H1 (cell line): ENCODE measurements at regions not wholly inside any gene's neighbourhood (a gene's known extent, or its start where the extent isn't known, plus 50 kb on each side); places are given as distances from the start of the nearest gene placed in this dataset.

Experiments
- CTCF ChIA-PET: fragments of 300-600 bp; sonication (Branson Sonifier 250); formaldehyde crosslinking; loops from one replicate; lab custom pipeline; 2021; ENCODE audit not compliant: partially characterized antibody; lab: Charles Lee
- POLR2A ChIA-PET: fragments of 300-600 bp; sonication (Branson Sonifier 250); formaldehyde crosslinking; loops from one replicate; lab custom pipeline; 2021; ENCODE audit warnings: inconsistent platforms; ENCODE audit not compliant: partially characterized antibody; lab: Charles Lee
- DNase-seq, 2 experiments: peaks; one replicate each; pipeline versions ENCODE4 v3.0.0 to v3.0.0-alpha.2; 2010 to 2022; ENCODE audit warnings: low spot score in 2 of 2, low read depth in 1 of 2, mixed read lengths in 1 of 2
- FAIRE-seq: peaks from 2 replicates; lab custom pipeline; 2011; peaks lifted over from hg19 to GRCh38; lab: Jason Lieb, UNC
- H2AFZ ChIP-seq: 2 replicates; pipeline ENCODE4 v1.8.1; 2012; ENCODE audit warnings: low read length, inconsistent platforms
- H2AK5ac ChIP-seq: 2 replicates; pipeline ENCODE4 v1.6.1; 2013; ENCODE audit warnings: low read depth, low read length
- H2BK120ac ChIP-seq: replicated peaks from 2 replicates; pipeline ENCODE3; 2013; ENCODE audit warnings: low read depth, low read length, inconsistent platforms
- H2BK12ac ChIP-seq: 2 replicates; pipeline ENCODE4 v1.6.1; 2013; ENCODE audit warnings: low read depth, low read length
- H2BK15ac ChIP-seq: 2 replicates; pipeline ENCODE4 v1.6.1; 2013; ENCODE audit warnings: low read length
- H2BK20ac ChIP-seq: 2 replicates; pipeline ENCODE4 v1.6.1; 2013; ENCODE audit warnings: low read length
- H2BK5ac ChIP-seq: 2 replicates; pipeline ENCODE4 v1.6.1; 2013; ENCODE audit warnings: low read depth, low read length
- H3K14ac ChIP-seq: 2 replicates; pipeline ENCODE4 v1.6.1; 2013; ENCODE audit warnings: inconsistent platforms; ENCODE audit not compliant: insufficient read length
- H3K18ac ChIP-seq: 2 replicates; pipeline ENCODE4 v1.6.1; 2013; ENCODE audit warnings: low read length; ENCODE audit errors: extremely low read depth
- H3K23ac ChIP-seq: 2 replicates; pipeline ENCODE4 v1.6.1; 2013; ENCODE audit warnings: inconsistent platforms; ENCODE audit not compliant: insufficient read length
- H3K23me2 ChIP-seq: 2 replicates; pipeline ENCODE4 v1.6.1; 2013; ENCODE audit warnings: low read depth, low read length
- H3K27ac ChIP-seq: 2 replicates; pipeline ENCODE4 v1.6.1; 2011; ENCODE audit warnings: low read depth, low read length, inconsistent platforms
- H3K27me3 ChIP-seq, 4 experiments: replicated peaks in 1 of 4; 1 replicate in 1 of 4; 2 replicates in 3 of 4; pipeline versions ENCODE4 v1.6.1 to v1.8.1; 2011 to 2013; ENCODE audit warnings: low read length in 3 of 4, mild to moderate bottlenecking in 3 of 4, inconsistent platforms in 2 of 4, mixed read lengths in 2 of 4, moderate library complexity in 1 of 4; ENCODE audit not compliant: control insufficient read depth in 3 of 4, insufficient read depth in 3 of 4; ENCODE audit errors: extremely low read depth in 1 of 4
- H3K36me3 ChIP-seq, 4 experiments: 2 replicates each; pipeline versions ENCODE4 v1.6.1 to v1.8.1; 2011 to 2013; ENCODE audit warnings: mild to moderate bottlenecking in 4 of 4, low read length in 3 of 4, moderate library complexity in 2 of 4, control low read depth in 1 of 4, inconsistent platforms in 1 of 4; ENCODE audit not compliant: insufficient read depth in 4 of 4, control insufficient read depth in 2 of 4
- H3K4ac ChIP-seq: replicated peaks from 2 replicates; pipeline ENCODE3; 2013; ENCODE audit warnings: low read length, low read depth, mixed read lengths, inconsistent platforms; ENCODE audit not compliant: insufficient read length
- H3K4me1 ChIP-seq, 4 experiments: replicated peaks in 1 of 4; 1 replicate in 1 of 4; 2 replicates in 3 of 4; pipeline versions ENCODE4 v1.6.1 to v1.8.1; 2011 to 2013; ENCODE audit warnings: low read length in 3 of 4, inconsistent platforms in 2 of 4, mixed read lengths in 1 of 4; ENCODE audit not compliant: insufficient read depth in 4 of 4, control insufficient read depth in 3 of 4
- H3K4me2 ChIP-seq, 2 experiments: 2 replicates each; pipeline versions ENCODE4 v1.6.1 to v1.8.1; 2011 to 2013; ENCODE audit warnings: low read depth in 2 of 2, low read length in 2 of 2, control low read depth in 1 of 2, inconsistent platforms in 1 of 2, mild to moderate bottlenecking in 1 of 2; ENCODE audit not compliant: insufficient read depth in 1 of 2
- H3K4me3 ChIP-seq, 4 experiments: fragments of 200-600, 300-600 bp in 1 of 4; sonication (generic), shearing (Covaris generic), sonication (Bioruptor Twin) in 1 of 4; 2 replicates each; pipeline versions ENCODE4 v1.5.1 to v1.8.1; 2011 to 2016; ENCODE audit warnings: low read length in 4 of 4, low read depth in 3 of 4, control low read depth in 2 of 4, inconsistent platforms in 2 of 4, mild to moderate bottlenecking in 2 of 4, mixed read lengths in 1 of 4, moderate library complexity in 1 of 4; ENCODE audit not compliant: insufficient read depth in 2 of 4; ENCODE audit errors: extremely low read depth in 1 of 4
- H3K56ac ChIP-seq: replicated peaks from 2 replicates; pipeline ENCODE3; 2013; ENCODE audit warnings: low read depth, mild to moderate bottlenecking, mixed read lengths, low read length, inconsistent platforms; ENCODE audit not compliant: insufficient read length
- H3K79me1 ChIP-seq: 2 replicates; pipeline ENCODE4 v1.6.1; 2013; ENCODE audit warnings: low read depth, low read length, control low read depth
- H3K79me2 ChIP-seq, 2 experiments: 2 replicates each; pipeline versions ENCODE4 v1.6.1 to v1.8.1; 2012 to 2013; ENCODE audit warnings: low read length in 2 of 2, mild to moderate bottlenecking in 2 of 2, inconsistent platforms in 1 of 2; ENCODE audit not compliant: insufficient read depth in 2 of 2, control insufficient read depth in 1 of 2
- H3K9ac ChIP-seq, 4 experiments: replicated peaks in 1 of 4; 1 replicate in 1 of 4; 2 replicates in 3 of 4; pipeline versions ENCODE4 v1.6.1 to v1.8.1; 2011 to 2013; ENCODE audit warnings: low read depth in 3 of 4, low read length in 3 of 4, control low read depth in 2 of 4, mild to moderate bottlenecking in 2 of 4, moderate library complexity in 2 of 4, inconsistent platforms in 1 of 4; ENCODE audit errors: extremely low read depth in 1 of 4
- H3K9me3 ChIP-seq, 2 experiments: 2 replicates each; pipeline versions ENCODE4 v1.6.1 to v1.8.1; 2012 to 2013; ENCODE audit warnings: mild to moderate bottlenecking in 2 of 2, moderate library complexity in 2 of 2, control low read depth in 1 of 2, inconsistent platforms in 1 of 2, low read depth in 1 of 2, low read length in 1 of 2, mixed read lengths in 1 of 2; ENCODE audit not compliant: insufficient read depth in 2 of 2
- H4K20me1 ChIP-seq, 2 experiments: replicated peaks in 1 of 2; 2 replicates each; pipeline versions ENCODE3 to v1.8.1; 2011 to 2013; ENCODE audit warnings: inconsistent platforms in 2 of 2, low read length in 2 of 2, mild to moderate bottlenecking in 1 of 2; ENCODE audit not compliant: insufficient read depth in 2 of 2, control insufficient read depth in 1 of 2
- H4K5ac ChIP-seq: 2 replicates; pipeline ENCODE4 v1.6.1; 2013; ENCODE audit warnings: low read length, low read depth, mixed read lengths, inconsistent platforms; ENCODE audit not compliant: insufficient read length
- H4K8ac ChIP-seq: 2 replicates; pipeline ENCODE4 v1.8.0; 2013; ENCODE audit warnings: mild to moderate bottlenecking, moderate library complexity, low read length, inconsistent platforms; ENCODE audit not compliant: insufficient read depth; ENCODE audit errors: extremely low read depth
- H4K91ac ChIP-seq: replicated peaks from 2 replicates; pipeline ENCODE3; 2013; ENCODE audit warnings: low read length, mixed read lengths, inconsistent platforms; ENCODE audit not compliant: insufficient read length
- RAD21 ChIP-seq, 2 experiments: IDR thresholded peaks in 1 of 2; conservative IDR thresholded peaks in 1 of 2; 2 replicates each; pipeline ENCODE4 v1.6.1; 2011; ENCODE audit warnings: low read depth in 2 of 2, low read length in 2 of 2, improper control_type of control experiment in 1 of 2, inconsistent platforms in 1 of 2, mild to moderate bottlenecking in 1 of 2, moderate library complexity in 1 of 2
- SP1 ChIP-seq: IDR thresholded peaks from 2 replicates; pipeline ENCODE4 v1.6.1; 2011; ENCODE audit warnings: low read depth, low read length
- TEAD4 ChIP-seq: IDR thresholded peaks from 2 replicates; pipeline ENCODE4 v1.6.1; 2012; ENCODE audit warnings: low read depth, low read length, inconsistent platforms, mixed read lengths
- WGBS, 2 experiments: shearing (Covaris generic) in 1 of 2; methylation state at CpG; one replicate each; pipeline versions ENCODE4 v1.1.6 to v1.1.7; 2013 to 2015; ENCODE audit warnings: low lambda C conversion rate in 2 of 2, mixed read lengths in 2 of 2, inconsistent platforms in 1 of 2, low coverage in 1 of 2, missing lambda C conversion rate in 1 of 2; ENCODE audit not compliant: insufficient replicate concordance in 2 of 2, insufficient coverage in 1 of 2, insufficient read length in 1 of 2; ENCODE audit errors: extremely low coverage in 1 of 2, missing lambda C conversion rate in 1 of 2; 5-methylcytosine and 5-hydroxymethylcytosine counted together

GRCh38 chr4:126956184-126956897 is 676.4 kb upstream of the INTU start:
- ChIA-PET POLR2A (interaction anchor here (0.6 kb wide), 1 partner anchor 54 kb away, joined by 4 read pairs; no protein-coding TSS in a partner anchor), CTCF (interaction anchor here (0.6 kb wide), 1 partner anchor 25 kb away, joined by 3 read pairs; no protein-coding TSS in a partner anchor)
- FAIRE-seq, result no peak
- Histone ChIP-seq H4K91ac (no peak overlapping the region), H2BK15ac (peak overlapping the region; percentile 46; the same call in 1 of the 2 replicates), H3K23ac (no peak overlapping the region), H2BK12ac (peak overlapping the region; percentile 14; the same call in 1 of the 2 replicates), H3K18ac (no peak overlapping the region), H3K36me3 (no peaks in the 10 kb centered on the region), H3K4me1 (peaks cover 0 to 3% (median under 1%) of the 10 kb centered on the region in 4 experiments; a peak in 1 of 7 replicates), H3K79me1 (no peaks in the 10 kb centered on the region), H2BK20ac (no peak overlapping the region), H2AFZ (peak overlapping the region; percentile 88; the same call in 1 of the 2 replicates), H4K20me1 (no peaks in the 10 kb centered on the region), H3K56ac (no peak overlapping the region), H3K23me2 (no peaks in the 10 kb centered on the region), H3K14ac (no peak overlapping the region), H2AK5ac (no peak overlapping the region), H3K79me2 (no peaks in the 10 kb centered on the region), H3K27me3 (no peaks in the 10 kb centered on the region), H2BK5ac (no peak overlapping the region), H3K9ac (no peak overlapping the region), H4K5ac (no peak overlapping the region), H4K8ac (no peak overlapping the region; the same call in 1 of the 2 replicates), H3K9me3 (no peaks in the 10 kb centered on the region), H2BK120ac (no peak overlapping the region), H3K27ac (no peak overlapping the region), H3K4ac (no peak overlapping the region), H3K4me3 (no peak overlapping the region), H3K4me2 (no peak overlapping the region)
- DNase-seq, result no peak
- 97% methylated on average over 28 of the region's 28 CpGs; no CpG with 5 or more reads in 1 of the 2 experiments for WGBS, 2 experiments
- TF ChIP-seq TEAD4 (no peak), RAD21 (IDR thresholded peaks at IDR 0.05 in 1 of 2, conservative IDR thresholded peaks at IDR 0.05 in 1 of 2; ENCODE audit: low read depth in 2 of 2, low read length in 2 of 2) (0 out of 4 replicates have a peak, but pooled peaks of 1 of the 2 experiments have one; percentile 4), SP1 (no peak)
